BE2C (cell line): ENCODE measurements at regions not wholly inside any gene's neighbourhood (a gene's known extent, or its start where the extent isn't known, plus 50 kb on each side); places are given as distances from the start of the nearest gene placed in this dataset.

ENCODE experiments used
- DNase-seq: peaks from one replicate; pipeline ENCODE4 v3.0.0-alpha.2; 2020
- H3K27me3 ChIP-seq: fragments of 250-450 bp; sonication (Bioruptor Pico); 2 replicates; pipeline ENCODE4 v1.5.1; 2020; ENCODE audit warnings: mild to moderate bottlenecking
- H3K36me3 ChIP-seq: fragments of 250-450 bp; sonication (Bioruptor Pico); 2 replicates; pipeline ENCODE4 v1.5.1; 2020; ENCODE audit warnings: mild to moderate bottlenecking
- H3K4me1 ChIP-seq: fragments of 250-450 bp; sonication (Bioruptor Pico); 2 replicates; pipeline ENCODE4 v1.5.1; 2020
- H3K4me3 ChIP-seq: 2 replicates; pipeline ENCODE4 v1.5.1; 2011; ENCODE audit warnings: low read depth, low read length
- H3K9me3 ChIP-seq: fragments of 250-450 bp; sonication (Bioruptor Pico); 2 replicates; pipeline ENCODE4 v1.5.1; 2020
- TF ChIP-seq, protein P1 (sequence below): IDR thresholded peaks from 2 replicates; pipeline ENCODE4 v1.5.1; 2012; ENCODE audit warnings: mild to moderate bottlenecking, low read depth, low read length

DNA sequence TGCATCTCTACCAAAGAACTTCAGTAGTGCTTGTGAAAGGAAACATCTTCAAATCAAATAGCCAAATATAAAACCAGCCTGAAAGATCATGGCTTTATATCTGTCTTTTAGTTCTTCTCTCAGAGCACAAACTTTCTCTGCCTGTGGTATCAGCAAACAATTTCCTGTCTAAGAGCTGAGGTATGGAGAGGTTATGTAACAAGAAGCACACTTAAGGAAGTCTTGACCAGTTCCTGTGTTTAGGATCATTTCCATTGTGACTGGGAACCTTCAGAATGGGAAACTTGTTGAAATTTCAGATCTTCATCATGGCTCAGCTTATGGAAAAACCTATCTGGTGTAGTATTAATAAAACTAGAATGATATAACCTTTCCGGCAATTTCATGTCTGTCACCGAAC lies 148.8 kb downstream of the MBL2 start:
- peaks cover 13% of the 10 kb centered on the region for H3K4me1 ChIP-seq
- TF ChIP-seq, protein P1, sequence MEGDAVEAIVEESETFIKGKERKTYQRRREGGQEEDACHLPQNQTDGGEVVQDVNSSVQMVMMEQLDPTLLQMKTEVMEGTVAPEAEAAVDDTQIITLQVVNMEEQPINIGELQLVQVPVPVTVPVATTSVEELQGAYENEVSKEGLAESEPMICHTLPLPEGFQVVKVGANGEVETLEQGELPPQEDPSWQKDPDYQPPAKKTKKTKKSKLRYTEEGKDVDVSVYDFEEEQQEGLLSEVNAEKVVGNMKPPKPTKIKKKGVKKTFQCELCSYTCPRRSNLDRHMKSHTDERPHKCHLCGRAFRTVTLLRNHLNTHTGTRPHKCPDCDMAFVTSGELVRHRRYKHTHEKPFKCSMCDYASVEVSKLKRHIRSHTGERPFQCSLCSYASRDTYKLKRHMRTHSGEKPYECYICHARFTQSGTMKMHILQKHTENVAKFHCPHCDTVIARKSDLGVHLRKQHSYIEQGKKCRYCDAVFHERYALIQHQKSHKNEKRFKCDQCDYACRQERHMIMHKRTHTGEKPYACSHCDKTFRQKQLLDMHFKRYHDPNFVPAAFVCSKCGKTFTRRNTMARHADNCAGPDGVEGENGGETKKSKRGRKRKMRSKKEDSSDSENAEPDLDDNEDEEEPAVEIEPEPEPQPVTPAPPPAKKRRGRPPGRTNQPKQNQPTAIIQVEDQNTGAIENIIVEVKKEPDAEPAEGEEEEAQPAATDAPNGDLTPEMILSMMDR = no peak
- H3K9me3 ChIP-seq = no peaks in the 10 kb centered on the region
- no peaks in the 10 kb centered on the region for H3K27me3 ChIP-seq
- no peak for DNase-seq
- H3K36me3 ChIP-seq = no peaks in the 10 kb centered on the region
- no peak overlapping the region for H3K4me3 ChIP-seq

DNA sequence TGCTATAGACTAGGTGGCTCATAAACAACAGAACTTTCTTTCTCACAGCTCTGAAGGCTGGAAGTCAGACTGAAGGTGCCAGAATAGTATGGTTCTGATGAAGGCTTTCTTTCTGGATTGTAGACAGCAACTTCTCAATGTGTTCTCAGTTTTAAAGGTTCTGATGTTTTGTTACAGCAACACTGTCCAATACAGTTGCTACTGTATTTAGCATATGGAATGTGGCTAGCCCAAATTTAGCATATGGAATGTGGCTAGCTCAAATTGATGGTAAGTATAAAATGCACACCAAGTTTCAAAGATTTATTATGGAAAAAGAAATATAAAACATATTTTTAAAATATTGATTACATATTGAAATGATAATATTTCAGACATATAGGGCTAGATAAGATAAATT lies 145.3 kb downstream of the MBL2 start:
- Histone ChIP-seq H3K4me3 (no peak overlapping the region), H3K27me3 (no peaks in the 10 kb centered on the region), H3K36me3 (no peaks in the 10 kb centered on the region), H3K9me3 (no peaks in the 10 kb centered on the region), H3K4me1 (no peaks in the 10 kb centered on the region)
- DNase-seq = no peak
- TF ChIP-seq, protein P1 = no peak

DNA sequence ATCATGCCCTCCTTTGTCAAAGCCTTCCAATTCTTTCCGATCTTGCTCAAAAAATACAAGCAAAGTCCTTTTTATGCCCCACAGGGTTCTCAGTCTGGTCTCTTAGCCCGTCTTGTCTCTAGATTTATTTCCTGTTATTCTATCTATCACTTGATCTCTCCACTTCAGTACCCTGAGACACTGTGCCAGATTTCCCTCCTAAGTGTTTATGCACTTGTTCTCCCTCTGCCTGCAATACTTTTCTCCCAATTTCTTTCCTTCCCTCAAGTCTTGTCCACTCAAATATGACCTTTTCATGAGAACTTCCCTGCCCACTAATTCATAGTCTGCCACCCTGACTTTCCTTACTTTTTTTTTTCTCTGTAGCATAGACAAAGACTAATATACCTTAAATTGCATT lies 141.4 kb downstream of the MBL2 start:
- no peaks in the 10 kb centered on the region for H3K9me3 ChIP-seq
- TF ChIP-seq, protein P1 = no peak
- H3K27me3 ChIP-seq = no peaks in the 10 kb centered on the region
- H3K4me1 ChIP-seq = no peaks in the 10 kb centered on the region
- H3K36me3 ChIP-seq = no peaks in the 10 kb centered on the region
- no peak for DNase-seq
- H3K4me3 ChIP-seq = no peak overlapping the region

DNA sequence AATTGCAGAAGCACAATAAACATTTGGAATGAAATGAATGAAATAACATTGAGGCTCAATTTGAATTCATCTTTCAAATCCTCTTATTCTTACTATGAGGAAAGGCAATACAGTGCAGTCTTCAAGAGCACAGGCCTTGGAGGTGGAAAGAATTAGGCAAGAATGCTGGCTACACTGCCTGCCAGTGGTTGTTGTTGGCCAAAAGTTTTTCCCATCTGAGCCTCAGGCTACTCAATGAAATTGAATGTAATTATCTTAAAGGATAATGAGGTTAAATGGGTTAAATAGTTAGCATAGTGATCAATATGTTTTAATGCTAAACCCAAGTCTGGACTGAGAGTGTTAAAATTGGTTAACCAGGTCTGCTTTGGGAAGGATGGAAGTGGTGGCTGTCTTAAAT lies 140.9 kb downstream of the MBL2 start:
- no peaks in the 10 kb centered on the region for H3K36me3 ChIP-seq
- no peak for DNase-seq
- H3K4me1 ChIP-seq = no peaks in the 10 kb centered on the region
- TF ChIP-seq, protein P1 = no peak
- no peaks in the 10 kb centered on the region for H3K9me3 ChIP-seq
- H3K27me3 ChIP-seq = no peaks in the 10 kb centered on the region
- H3K4me3 ChIP-seq = no peak overlapping the region

DNA sequence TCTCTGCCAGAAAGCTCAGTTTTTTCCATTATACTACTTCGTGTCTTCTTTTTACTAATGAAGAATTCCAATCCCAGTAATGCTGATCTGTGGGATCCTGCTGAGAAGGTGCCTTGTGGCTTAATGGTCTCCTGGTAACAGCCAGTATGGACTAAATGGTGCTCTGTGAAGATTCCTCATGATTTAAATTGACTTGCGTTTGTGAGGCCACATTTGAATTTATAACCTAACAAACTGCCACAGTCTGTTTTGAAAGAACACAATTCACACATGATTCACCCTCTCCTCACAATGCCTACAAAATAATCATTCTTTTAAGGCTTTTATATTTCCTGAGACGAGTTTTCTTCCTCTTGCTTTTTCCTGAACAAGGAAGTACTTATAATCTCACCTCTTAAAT lies 140.0 kb downstream of the MBL2 start:
- Histone ChIP-seq H3K4me3 (no peak overlapping the region), H3K9me3 (no peaks in the 10 kb centered on the region)

DNA sequence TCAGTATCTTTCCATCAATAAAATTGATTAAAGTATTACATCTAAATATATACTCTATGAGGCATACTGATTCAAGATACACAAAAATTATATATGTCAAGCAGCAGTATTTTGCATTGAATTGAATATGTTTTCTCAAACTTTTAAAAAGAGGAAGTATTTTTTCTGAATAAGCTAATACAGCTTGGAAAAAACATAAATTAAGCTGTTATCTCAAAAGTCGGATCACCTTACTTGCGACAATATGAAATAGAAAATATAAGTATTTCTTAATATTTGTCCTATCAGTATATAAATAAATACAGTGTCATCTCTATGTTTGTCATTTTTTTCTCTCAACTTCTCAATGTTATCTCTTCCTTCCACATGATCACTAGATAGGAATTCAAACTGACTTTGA lies 139.3 kb downstream of the MBL2 start:
- DNase-seq = no peak
- H3K36me3 ChIP-seq = no peaks in the 10 kb centered on the region
- H3K27me3 ChIP-seq = no peaks in the 10 kb centered on the region
- H3K4me3 ChIP-seq = no peak overlapping the region
- H3K4me1 ChIP-seq = no peaks in the 10 kb centered on the region
- no peaks in the 10 kb centered on the region for H3K9me3 ChIP-seq
- TF ChIP-seq, protein P1 = no peak

More for the DNA sequence above, 140.0 kb downstream of the MBL2 start:
- Histone ChIP-seq H3K4me1 (no peaks in the 10 kb centered on the region), H3K36me3 (no peaks in the 10 kb centered on the region), H3K27me3 (no peaks in the 10 kb centered on the region)
- TF ChIP-seq, protein P1 = no peak
- no peak for DNase-seq
